Duodenal mucosa (tissue), 2 donors: ENCODE measurements at regions not wholly inside any gene's neighbourhood (a gene's known extent, or its start where the extent isn't known, plus 50 kb on each side); places are given as distances from the start of the nearest gene placed in this dataset.

Experiments used
- H3K27ac ChIP-seq: one replicate; pipeline ENCODE4 v1.7.0; 2013; ENCODE audit warnings: low read depth, low read length
- H3K27me3 ChIP-seq, 2 donors: one replicate each; pipeline ENCODE4 v1.7.0; 2013; ENCODE audit warnings: low read length in 2 of 2, control low read depth in 1 of 2; ENCODE audit not compliant: insufficient read depth in 2 of 2, control insufficient read depth in 1 of 2
- H3K36me3 ChIP-seq, 2 donors: one replicate each; pipeline ENCODE4 v1.7.0; 2013; ENCODE audit warnings: low read length in 2 of 2, control low read depth in 1 of 2; ENCODE audit not compliant: insufficient read depth in 2 of 2, control insufficient read depth in 1 of 2
- H3K4me1 ChIP-seq, 2 donors: one replicate each; pipeline ENCODE4 v1.7.0; 2013; ENCODE audit warnings: low read length in 2 of 2, control low read depth in 1 of 2; ENCODE audit not compliant: insufficient read depth in 2 of 2, control insufficient read depth in 1 of 2
- H3K4me3 ChIP-seq, 2 donors: one replicate each; pipeline ENCODE4 v1.7.0; 2013; ENCODE audit warnings: low read length in 2 of 2, low read depth in 1 of 2
- H3K9ac ChIP-seq, 2 donors: one replicate each; pipeline ENCODE4 v1.7.0; 2013; ENCODE audit warnings: low read length in 2 of 2, low read depth in 1 of 2
- H3K9me3 ChIP-seq, 2 donors: one replicate each; pipeline ENCODE4 v1.7.0; 2013; ENCODE audit warnings: low read length in 2 of 2, control low read depth in 1 of 2; ENCODE audit not compliant: control insufficient read depth in 1 of 2

DNA sequence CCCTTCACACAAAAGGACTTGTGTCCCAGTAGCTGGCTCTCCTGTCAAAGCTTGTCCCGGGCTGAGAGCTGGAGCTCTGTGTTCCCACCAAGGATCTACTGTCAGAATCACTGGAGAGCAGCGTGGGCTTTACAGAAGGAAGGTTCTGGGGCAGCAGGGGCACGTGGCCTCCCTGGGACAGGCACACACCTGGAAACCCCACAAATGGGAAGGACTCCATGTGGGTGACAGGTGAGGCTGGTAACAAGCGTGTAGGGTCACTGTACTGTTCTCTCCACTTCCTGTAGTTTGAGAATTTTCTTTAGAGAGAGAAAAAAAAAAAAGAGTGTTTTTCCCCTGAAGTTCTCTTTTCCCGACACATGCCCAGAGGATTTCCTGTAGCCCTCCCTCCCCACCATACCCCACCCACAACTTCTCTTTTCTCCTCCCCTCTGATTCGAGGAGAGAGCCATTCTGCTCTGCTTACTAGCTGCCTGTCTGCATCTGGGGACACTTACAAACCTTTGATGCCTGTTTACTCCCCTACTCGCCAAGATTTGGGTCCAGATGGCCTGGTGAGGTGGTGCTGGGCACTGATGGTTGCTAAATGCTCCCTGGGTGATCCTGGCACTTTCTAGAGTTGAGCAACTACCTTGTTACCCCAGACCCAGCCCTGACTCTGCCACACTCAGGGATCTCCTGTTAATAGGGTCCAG is 84.1 kb upstream of the SIRPA start:
- Histone ChIP-seq H3K9ac (no peak overlapping the region), H3K9me3 (no peaks in the 10 kb centered on the region), H3K36me3 (no peaks in the 10 kb centered on the region), H3K4me1 (peaks cover 9 to 11% of the 10 kb centered on the region in 2 donors), H3K27me3 (no peaks in the 10 kb centered on the region), H3K27ac (no peak overlapping the region), H3K4me3 (no peak overlapping the region)

DNA sequence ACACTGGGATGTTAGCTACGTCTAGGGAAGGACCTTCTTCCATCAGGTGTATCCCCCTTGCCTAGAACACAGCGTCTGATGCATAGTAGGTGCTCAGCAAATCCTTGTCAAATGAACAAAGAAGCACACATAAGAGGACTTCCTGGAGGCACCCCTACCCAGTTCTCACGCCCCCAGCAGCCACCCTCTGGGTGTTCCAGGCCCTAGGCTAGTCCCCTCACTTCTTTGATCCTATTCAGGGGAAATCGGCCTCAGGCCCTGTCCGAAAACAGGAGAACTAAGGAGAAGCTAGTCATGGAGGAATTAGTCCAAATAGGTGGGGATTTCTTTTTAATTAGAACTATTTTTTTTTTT is 84.7 kb upstream of the SIRPA start:
- H3K27me3 ChIP-seq = no peaks in the 10 kb centered on the region
- H3K4me3 ChIP-seq = no peak overlapping the region
- no peaks in the 10 kb centered on the region for H3K36me3 ChIP-seq
- H3K27ac ChIP-seq = no peak overlapping the region
- no peaks in the 10 kb centered on the region for H3K9me3 ChIP-seq
- H3K4me1 ChIP-seq = peaks cover 9 to 11% of the 10 kb centered on the region in 2 donors
- H3K9ac ChIP-seq = no peak overlapping the region

DNA sequence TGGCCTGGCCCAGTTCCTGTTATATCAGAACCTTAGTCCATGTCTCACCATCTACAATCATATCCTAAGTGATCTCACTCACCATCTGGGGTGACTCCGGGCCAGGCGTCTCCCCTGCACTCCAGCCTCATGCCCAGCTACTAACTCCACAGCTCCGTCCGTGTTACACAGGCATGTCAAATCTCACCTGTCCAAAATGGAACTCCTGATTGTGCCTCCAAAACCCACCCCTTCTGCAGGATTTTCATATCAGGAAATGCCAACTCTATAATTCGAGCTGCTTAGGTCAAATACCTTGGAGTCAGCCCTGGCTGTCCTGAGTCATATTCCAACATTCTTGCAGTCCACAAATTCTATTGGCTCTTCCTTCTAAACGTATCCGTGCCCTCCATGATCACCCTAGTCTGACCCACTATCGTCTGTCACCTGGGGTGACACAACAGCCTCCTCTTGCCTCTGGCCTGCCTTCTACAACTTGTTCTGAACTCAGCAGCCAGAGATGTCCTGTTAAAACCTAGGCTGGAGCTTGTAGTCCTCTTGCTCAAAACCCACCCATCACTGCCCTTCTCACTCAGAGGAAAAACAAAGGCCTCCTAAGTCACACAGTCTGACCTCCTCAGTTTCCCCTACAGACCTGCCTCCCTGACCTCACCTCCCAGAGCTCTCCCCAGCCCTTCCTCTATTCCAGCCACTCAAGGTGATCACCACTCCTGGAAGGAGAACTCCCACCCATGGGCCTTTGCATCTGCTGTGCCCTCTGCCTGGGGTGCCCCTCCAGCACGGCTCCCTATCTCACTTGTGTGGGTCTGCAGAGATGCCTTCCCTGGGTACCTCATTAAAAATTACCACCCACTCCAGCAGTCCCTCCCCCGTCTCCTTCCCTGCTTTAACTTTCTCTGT is 85.3 kb upstream of the SIRPA start:
- Histone ChIP-seq H3K9me3 (no peaks in the 10 kb centered on the region), H3K4me3 (no peak overlapping the region), H3K27ac (no peak overlapping the region), H3K27me3 (no peaks in the 10 kb centered on the region), H3K4me1 (peaks cover 9 to 11% of the 10 kb centered on the region in 2 donors), H3K9ac (no peak overlapping the region), H3K36me3 (no peaks in the 10 kb centered on the region)

DNA sequence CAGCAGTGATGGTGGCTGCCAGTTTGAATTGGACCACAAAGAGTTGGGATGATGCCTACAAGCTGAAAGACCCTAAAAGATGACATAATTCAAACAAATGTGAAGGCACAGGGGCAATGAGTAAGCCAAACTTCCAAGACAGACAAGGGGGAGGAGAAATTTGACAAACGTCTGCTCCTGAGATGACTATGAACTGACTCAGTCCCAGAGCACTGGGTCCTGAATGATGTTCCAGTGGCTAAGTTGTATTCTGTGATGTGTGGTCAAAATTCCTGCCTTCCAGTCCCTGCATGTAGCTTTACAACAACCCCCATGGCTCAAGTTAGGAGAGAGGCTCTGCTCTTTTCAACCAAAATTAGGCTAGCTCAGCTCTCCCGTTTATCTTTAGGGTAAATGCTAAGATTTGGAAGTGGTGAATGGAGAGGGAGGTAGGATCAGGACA is 86.1 kb upstream of the SIRPA start:
- no peak overlapping the region for H3K4me3 ChIP-seq
- no peaks in the 10 kb centered on the region for H3K9me3 ChIP-seq
- peaks cover 9 to 11% of the 10 kb centered on the region in 2 donors for H3K4me1 ChIP-seq
- no peak overlapping the region for H3K27ac ChIP-seq
- H3K27me3 ChIP-seq = no peaks in the 10 kb centered on the region
- no peak overlapping the region for H3K9ac ChIP-seq
- no peaks in the 10 kb centered on the region for H3K36me3 ChIP-seq

DNA sequence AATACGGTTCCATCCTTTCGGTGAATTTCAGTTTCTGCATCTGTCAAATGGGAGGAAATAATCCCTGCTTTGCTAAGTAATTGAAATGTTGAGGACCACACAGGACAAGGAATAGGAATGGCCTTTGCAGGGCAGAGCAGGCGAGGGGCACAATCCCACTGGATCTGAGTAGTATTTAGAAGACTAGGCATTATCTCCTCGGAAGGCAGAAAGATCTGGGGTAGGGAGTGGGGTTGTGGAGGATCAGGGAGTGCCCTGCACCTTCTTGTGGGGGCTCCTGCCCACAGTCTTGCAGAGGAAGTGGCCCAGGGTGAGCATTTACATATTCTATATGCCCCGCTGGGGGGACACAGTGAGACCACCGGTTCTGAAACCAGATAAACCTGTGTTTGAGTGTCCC is 87.1 kb upstream of the SIRPA start:
- H3K4me3 ChIP-seq = no peak overlapping the region
- no peak overlapping the region for H3K9ac ChIP-seq
- no peaks in the 10 kb centered on the region for H3K36me3 ChIP-seq
- peaks cover 9 to 16% of the 10 kb centered on the region in 2 donors for H3K4me1 ChIP-seq
- H3K9me3 ChIP-seq = no peaks in the 10 kb centered on the region
- no peaks in the 10 kb centered on the region for H3K27me3 ChIP-seq
- H3K27ac ChIP-seq = no peak overlapping the region

DNA sequence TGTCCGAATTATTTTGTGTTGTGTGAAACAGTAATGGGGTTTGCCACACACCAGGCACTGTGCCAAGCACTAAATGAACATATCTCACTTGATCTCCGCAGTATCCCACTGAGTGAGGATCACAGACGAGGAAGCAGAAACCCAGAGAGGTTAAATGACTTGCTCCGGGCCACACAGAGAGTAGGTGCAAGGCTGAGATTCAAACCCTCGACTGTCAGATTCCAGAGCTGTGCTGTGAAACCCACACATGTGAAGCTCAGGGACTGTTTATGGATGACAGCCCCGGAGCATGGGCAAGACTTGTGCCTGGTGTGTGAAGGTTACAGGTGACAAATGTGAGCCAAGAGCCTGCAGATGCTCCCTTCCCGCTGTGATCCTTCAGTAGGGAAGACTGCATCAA is 87.8 kb upstream of the SIRPA start:
- H3K4me3 ChIP-seq = no peak overlapping the region
- no peaks in the 10 kb centered on the region for H3K36me3 ChIP-seq
- H3K9ac ChIP-seq = no peak overlapping the region
- H3K9me3 ChIP-seq = no peaks in the 10 kb centered on the region
- peaks cover 9 to 22% of the 10 kb centered on the region in 2 donors for H3K4me1 ChIP-seq
- peaks cover 0 to 2% of the 10 kb centered on the region in 2 donors for H3K27me3 ChIP-seq
- no peak overlapping the region for H3K27ac ChIP-seq

DNA sequence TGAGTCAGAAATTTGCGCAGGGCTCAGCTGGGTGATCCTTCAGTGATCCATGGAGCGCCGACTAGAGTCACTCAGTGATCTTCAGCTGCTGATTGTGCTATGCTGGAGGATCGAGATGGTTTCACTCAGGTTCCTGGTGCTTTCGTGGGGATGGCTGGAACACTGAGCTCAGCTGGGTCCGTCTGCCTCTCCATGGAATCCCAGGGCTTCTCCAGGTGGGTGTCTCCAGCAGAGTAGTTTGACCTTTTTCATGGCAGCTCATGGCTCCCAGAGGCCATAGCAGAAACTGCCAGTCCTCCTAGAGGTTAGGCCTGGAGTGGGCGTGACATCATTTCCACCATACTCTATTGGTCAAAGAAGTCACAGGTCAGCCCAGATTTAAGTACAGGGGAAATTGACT is 88.8 kb upstream of the SIRPA start:
- Histone ChIP-seq H3K4me1 (peaks cover 3 to 20% of the 10 kb centered on the region in 2 donors), H3K9ac (no peak overlapping the region), H3K4me3 (no peak overlapping the region), H3K27me3 (peaks cover 3 to 6% of the 10 kb centered on the region in 2 donors), H3K27ac (no peak overlapping the region), H3K9me3 (no peaks in the 10 kb centered on the region), H3K36me3 (no peaks in the 10 kb centered on the region)

DNA sequence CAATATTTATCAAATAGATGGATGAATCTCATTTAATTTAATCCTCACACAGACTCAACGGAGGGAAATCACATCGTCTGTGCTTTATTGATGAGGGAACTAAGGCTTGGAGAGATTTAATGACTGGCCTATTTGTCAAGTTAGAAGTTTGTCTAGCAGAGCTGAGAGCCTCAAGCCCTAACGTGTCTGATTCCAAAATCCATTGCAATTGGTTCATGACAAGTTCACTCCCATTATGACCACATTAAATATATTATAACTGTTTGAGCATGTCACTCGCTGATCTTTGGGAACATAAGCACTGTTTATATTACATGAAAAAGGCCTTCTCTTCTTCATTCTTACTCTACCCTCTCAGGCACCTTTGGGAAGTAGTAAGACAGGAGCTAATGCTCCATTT is 89.4 kb upstream of the SIRPA start:
- no peak overlapping the region for H3K4me3 ChIP-seq
- H3K27me3 ChIP-seq = peaks cover 3 to 8% of the 10 kb centered on the region in 2 donors
- H3K9ac ChIP-seq = no peak overlapping the region
- H3K27ac ChIP-seq = no peak overlapping the region
- peaks cover 0 to 17% of the 10 kb centered on the region in 2 donors for H3K4me1 ChIP-seq
- H3K9me3 ChIP-seq = no peaks in the 10 kb centered on the region
- H3K36me3 ChIP-seq = no peaks in the 10 kb centered on the region

DNA sequence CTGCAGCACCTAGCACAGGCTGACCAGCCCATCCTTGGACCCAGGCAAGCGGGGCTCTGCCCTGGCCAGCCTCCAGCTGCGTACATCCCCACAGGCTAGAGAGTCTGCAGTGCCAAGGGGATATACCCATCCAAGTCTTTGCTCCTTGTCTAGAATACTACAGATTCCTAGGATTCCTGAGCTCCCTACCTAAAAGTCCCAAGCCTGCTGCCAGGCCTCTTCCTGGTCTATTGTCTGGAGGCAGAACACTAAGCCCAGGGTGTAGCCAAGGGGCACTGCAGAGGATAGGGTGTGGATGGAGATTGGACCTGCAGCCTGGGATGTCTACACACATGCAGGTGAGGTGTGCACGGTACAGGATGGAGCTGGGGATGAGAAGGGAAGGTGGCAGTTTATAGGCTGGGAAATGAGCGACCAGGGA is 90.0 kb upstream of the SIRPA start:
- Histone ChIP-seq H3K36me3 (no peaks in the 10 kb centered on the region), H3K9me3 (no peaks in the 10 kb centered on the region), H3K9ac (no peak overlapping the region), H3K4me3 (no peak overlapping the region), H3K27me3 (peaks cover 6 to 8% of the 10 kb centered on the region in 2 donors), H3K27ac (no peak overlapping the region), H3K4me1 (peaks cover 0 to 17% of the 10 kb centered on the region in 2 donors)

DNA sequence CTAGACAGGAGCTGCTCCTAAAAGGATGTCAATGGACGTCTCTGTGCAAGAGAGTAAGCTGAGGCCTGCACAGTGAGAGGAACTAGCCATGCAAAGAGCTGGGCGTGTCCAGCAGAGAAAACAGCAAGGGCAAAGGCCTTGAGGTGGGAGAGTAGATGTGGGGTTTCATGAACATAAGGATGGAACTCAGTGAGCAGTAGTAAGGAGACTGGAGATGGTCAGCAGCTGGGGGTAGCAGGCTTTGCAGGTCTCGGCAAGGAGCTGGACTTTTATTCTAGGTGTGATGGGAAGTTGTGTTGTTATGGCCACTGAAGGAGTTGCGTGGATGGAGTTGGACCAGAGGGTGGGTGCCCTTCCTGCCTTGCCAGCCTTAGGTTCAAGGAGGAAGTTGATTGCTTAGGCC is 90.7 kb upstream of the SIRPA start:
- no peak overlapping the region for H3K9ac ChIP-seq
- H3K36me3 ChIP-seq = no peaks in the 10 kb centered on the region
- peaks cover 6 to 8% of the 10 kb centered on the region in 2 donors for H3K27me3 ChIP-seq
- no peak overlapping the region for H3K27ac ChIP-seq
- H3K4me3 ChIP-seq = no peak overlapping the region
- no peaks in the 10 kb centered on the region for H3K9me3 ChIP-seq
- H3K4me1 ChIP-seq = peaks cover 0 to 17% of the 10 kb centered on the region in 2 donors
